PC-3 (cell line): ENCODE measurements at regions not wholly inside any gene's neighbourhood (a gene's known extent, or its start where the extent isn't known, plus 50 kb on each side); places are given as distances from the start of the nearest gene placed in this dataset.

Source experiments
- CTCF ChIP-seq: fragments of 300-600 bp; sonication (generic); conservative IDR thresholded peaks from 2 replicates; pipeline ENCODE4 v1.5.1; 2017; ENCODE audit warnings: antibody characterized with exemption, low read depth, mild to moderate bottlenecking, low read length
- EZH2 ChIP-seq: fragments of 300-600 bp; sonication (generic); IDR thresholded peaks from one replicate; pipeline ENCODE4 v1.6.1; 2017; ENCODE audit warnings: antibody characterized with exemption, mild to moderate bottlenecking, low read length; ENCODE audit not compliant: unreplicated experiment
- EZH2phosphoT487 ChIP-seq: fragments of 300-600 bp; sonication (generic); IDR thresholded peaks from 2 replicates; pipeline ENCODE4 v1.6.1; 2018; ENCODE audit warnings: mild to moderate bottlenecking, antibody characterized with exemption, low read length, borderline replicate concordance

- TF ChIP-seq CTCF = no peak
- TF ChIP-seq EZH2 = no peak
- TF ChIP-seq EZH2phosphoT487 = no peak
These were observed 88.3 kb upstream of the SALL3 start for GRCh38 chr18:78891185-78891762.
